Upper lobe of left lung (tissue), 6 donors: ENCODE measurements at regions not wholly inside any gene's neighbourhood (a gene's known extent, or its start where the extent isn't known, plus 50 kb on each side); places are given as distances from the start of the nearest gene placed in this dataset.
A peak's percentile ranks its signal among the peaks of the same experiment; 100 is the strongest.

Experiments used
- ATAC-seq, 2 donors: fragments of 200-7000 bp; cut with Tn5 transposase; one replicate each; pipeline ENCODE4 v1.9.1; 2022; ENCODE audit warnings: mild to moderate bottlenecking in 2 of 2, moderate library complexity in 2 of 2; ENCODE audit not compliant: low FRiP score in 2 of 2
- DNase-seq, 2 donors: peaks; one replicate each; pipeline ENCODE4 v3.0.0-alpha.2; 2019 to 2020
- H3K27ac ChIP-seq, 4 donors: fragments of 200-600 bp; sonication (generic); one replicate each; pipeline ENCODE4 v1.5.1; 2016 to 2019
- H3K27me3 ChIP-seq, 4 donors: fragments of 200-600 bp; sonication (generic); one replicate each; pipeline ENCODE4 v1.5.1; 2017 to 2019
- H3K36me3 ChIP-seq, 4 donors: fragments of 200-600 bp; sonication (generic); one replicate each; pipeline ENCODE4 v1.5.1; 2016 to 2019
- H3K4me1 ChIP-seq, 4 donors: fragments of 200-600 bp; sonication (generic); one replicate each; pipeline ENCODE4 v1.5.1; 2018 to 2019
- H3K4me3 ChIP-seq, 4 donors: fragments of 200-600 bp; sonication (generic); one replicate each; pipeline ENCODE4 v1.5.1; 2017 to 2019; ENCODE audit warnings: mild to moderate bottlenecking in 2 of 4, moderate library complexity in 1 of 4
- H3K9me3 ChIP-seq, 4 donors: fragments of 200-600 bp; sonication (generic); one replicate each; pipeline ENCODE4 v1.5.1; 2018 to 2019
- EP300 ChIP-seq, 4 donors: sonication (generic); formaldehyde crosslinking; IDR thresholded peaks; one replicate each; pipeline ENCODE4 v1.5.1; 2017; ENCODE audit warnings: antibody characterized with exemption in 4 of 4, control low read depth in 2 of 4
- POLR2A ChIP-seq, 4 donors: fragments of 450-650 bp; IDR thresholded peaks; one replicate each; pipeline ENCODE4 v1.5.1; 2016 to 2017; ENCODE audit warnings: antibody characterized with exemption in 4 of 4, mild to moderate bottlenecking in 2 of 4
- POLR2AphosphoS5 ChIP-seq, 2 donors: sonication (generic); formaldehyde crosslinking; IDR thresholded peaks; one replicate each; pipeline ENCODE4 v1.5.1; 2017; ENCODE audit warnings: antibody characterized with exemption in 2 of 2
- WGBS, 2 donors: methylation state at CpG; one replicate each; pipeline ENCODE4 v1.1.5; 2017 to 2018; 5-methylcytosine and 5-hydroxymethylcytosine counted together
- TF ChIP-seq, protein P1 (sequence below), 6 experiments: fragments of 450-650 bp in 4 of 6; fragments of 200-600 bp in 2 of 6; sonication (generic) in 2 of 6; IDR thresholded peaks; one replicate each; pipeline ENCODE4 v1.5.1; 2016 to 2019; ENCODE audit warnings: antibody characterized with exemption in 6 of 6
- donor health status: DM: no; HTN: no; CAD: no; lungs with moderate emphysema.
- donor health status: DM: no; HTN: yes; CAD: no; lungs with severe emphysema.

DNA sequence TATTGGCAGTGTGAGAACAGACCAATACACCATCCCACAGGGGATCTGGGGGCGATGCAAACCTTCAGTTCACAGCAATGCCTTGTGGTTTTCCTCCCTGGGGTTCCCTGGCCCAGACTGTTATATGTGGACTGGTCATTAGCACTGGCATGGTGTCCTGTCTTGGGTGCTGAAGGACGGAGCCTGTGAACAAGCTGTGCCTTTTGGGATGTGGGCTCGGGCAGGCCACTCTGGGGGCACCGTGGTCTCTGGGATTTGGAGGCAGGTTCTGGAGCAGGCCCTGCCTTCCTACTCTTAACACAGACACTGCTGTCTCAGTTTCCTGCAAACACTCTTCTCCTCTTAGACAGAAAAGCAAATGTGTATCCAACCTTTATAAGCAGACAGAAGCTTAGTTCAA lies 93.0 kb upstream of the ADRA2C start:
- H3K27ac ChIP-seq, result no peak overlapping the region
- H3K4me1 ChIP-seq, result peaks cover 0 to 17% (median 5%) of the 10 kb centered on the region in 4 donors
- DNase-seq (no peak), ATAC-seq (no peak)
- H3K36me3 ChIP-seq, result no peaks in the 10 kb centered on the region
- WGBS, 2 donors, result 75 to 86% methylated on average over 4 of the region's 4 CpGs
- H3K27me3 ChIP-seq, result no peaks in the 10 kb centered on the region
- H3K4me3 ChIP-seq, result no peak overlapping the region
- H3K9me3 ChIP-seq, result peaks cover 0 to 3% (median 0%) of the 10 kb centered on the region in 4 donors
- no peak for TF ChIP-seq POLR2A (IDR thresholded peaks at IDR 0.05)
- TF ChIP-seq, protein P1, sequence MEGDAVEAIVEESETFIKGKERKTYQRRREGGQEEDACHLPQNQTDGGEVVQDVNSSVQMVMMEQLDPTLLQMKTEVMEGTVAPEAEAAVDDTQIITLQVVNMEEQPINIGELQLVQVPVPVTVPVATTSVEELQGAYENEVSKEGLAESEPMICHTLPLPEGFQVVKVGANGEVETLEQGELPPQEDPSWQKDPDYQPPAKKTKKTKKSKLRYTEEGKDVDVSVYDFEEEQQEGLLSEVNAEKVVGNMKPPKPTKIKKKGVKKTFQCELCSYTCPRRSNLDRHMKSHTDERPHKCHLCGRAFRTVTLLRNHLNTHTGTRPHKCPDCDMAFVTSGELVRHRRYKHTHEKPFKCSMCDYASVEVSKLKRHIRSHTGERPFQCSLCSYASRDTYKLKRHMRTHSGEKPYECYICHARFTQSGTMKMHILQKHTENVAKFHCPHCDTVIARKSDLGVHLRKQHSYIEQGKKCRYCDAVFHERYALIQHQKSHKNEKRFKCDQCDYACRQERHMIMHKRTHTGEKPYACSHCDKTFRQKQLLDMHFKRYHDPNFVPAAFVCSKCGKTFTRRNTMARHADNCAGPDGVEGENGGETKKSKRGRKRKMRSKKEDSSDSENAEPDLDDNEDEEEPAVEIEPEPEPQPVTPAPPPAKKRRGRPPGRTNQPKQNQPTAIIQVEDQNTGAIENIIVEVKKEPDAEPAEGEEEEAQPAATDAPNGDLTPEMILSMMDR (IDR thresholded peaks at IDR 0.05), result no peak
- no peak for TF ChIP-seq EP300 (IDR thresholded peaks at IDR 0.05)
- TF ChIP-seq POLR2AphosphoS5 (IDR thresholded peaks at IDR 0.05), result no peak

DNA sequence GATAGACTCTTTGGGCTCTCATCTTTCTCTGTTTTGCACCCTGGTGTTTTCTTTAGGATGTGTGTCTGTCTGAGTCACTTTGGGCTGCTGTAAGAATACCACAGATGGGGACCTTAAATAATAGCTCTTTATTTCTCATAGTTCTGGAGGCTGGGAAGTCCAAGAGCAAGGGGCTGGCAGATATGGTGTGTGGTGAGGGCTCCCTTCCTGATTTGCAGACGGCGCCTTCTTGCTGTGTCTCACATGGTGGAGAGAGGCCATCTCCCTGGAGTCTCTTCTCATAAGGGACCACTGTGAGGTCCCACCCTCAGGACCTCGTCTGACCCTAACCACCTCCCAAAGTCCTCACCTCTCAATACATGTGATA lies 93.7 kb upstream of the ADRA2C start:
- Histone ChIP-seq H3K27ac (no peak overlapping the region), H3K27me3 (no peaks in the 10 kb centered on the region), H3K4me3 (no peak overlapping the region), H3K4me1 (peaks cover 0 to 17% (median 5%) of the 10 kb centered on the region in 4 donors), H3K9me3 (peaks cover 0 to 3% (median 1%) of the 10 kb centered on the region in 4 donors), H3K36me3 (no peaks in the 10 kb centered on the region)
- ATAC-seq (no peak), DNase-seq (no peak)
- no peak for TF ChIP-seq POLR2AphosphoS5 (IDR thresholded peaks at IDR 0.05)
- no peak for TF ChIP-seq POLR2A (IDR thresholded peaks at IDR 0.05)
- TF ChIP-seq, protein P1 (IDR thresholded peaks at IDR 0.05), result no peak
- TF ChIP-seq EP300 (IDR thresholded peaks at IDR 0.05), result no peak
- 83 to 95% methylated on average over 3 of the region's 3 CpGs for WGBS, 2 donors

DNA sequence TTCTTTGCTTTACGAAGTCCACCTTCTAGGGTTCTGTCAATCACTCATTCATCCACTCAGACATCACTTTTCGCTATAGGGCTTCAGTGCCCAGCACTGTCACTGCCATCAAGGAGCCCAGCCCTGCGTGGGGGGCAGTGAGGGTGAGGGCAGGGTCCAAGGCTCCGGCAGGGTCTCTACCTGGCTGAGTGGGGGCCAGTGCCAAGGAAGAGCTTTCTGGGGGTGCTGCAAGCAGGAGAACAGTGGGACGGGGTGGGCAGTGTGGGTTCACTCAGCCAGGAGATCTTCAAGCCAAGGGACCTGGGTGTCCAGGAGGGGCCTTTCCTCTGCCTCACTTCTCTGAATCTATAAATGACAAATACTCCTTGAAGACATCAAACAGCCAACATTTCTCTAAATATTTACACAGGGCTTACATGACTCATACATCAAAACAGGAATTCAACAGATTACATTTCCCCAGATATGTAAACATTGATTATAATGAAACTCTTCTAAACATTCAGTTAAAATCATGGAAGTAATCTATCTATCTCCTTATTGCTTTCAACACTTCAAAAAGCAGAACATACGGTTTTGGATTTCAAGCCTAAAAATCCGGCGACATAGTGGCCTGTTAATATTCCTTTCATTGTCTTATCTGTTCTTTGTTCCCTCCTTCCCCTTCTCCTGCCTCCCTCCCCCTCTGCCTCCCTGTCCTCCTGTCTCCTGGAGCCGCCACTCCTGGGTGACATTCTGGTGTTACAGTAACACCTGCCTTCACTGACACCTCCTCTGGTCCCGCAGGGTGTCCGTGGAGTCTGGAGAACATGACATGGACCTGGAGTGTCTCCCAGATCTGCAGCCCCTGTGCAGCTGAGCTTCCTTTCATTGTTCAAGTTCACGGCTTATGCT lies 94.4 kb upstream of the ADRA2C start:
- Histone ChIP-seq H3K9me3 (peaks cover 0 to 9% (median 8%) of the 10 kb centered on the region in 4 donors), H3K36me3 (no peaks in the 10 kb centered on the region), H3K27me3 (no peaks in the 10 kb centered on the region), H3K27ac (no peak overlapping the region), H3K4me1 (peaks cover 0 to 17% (median 5%) of the 10 kb centered on the region in 4 donors), H3K4me3 (no peak overlapping the region)
- 37 to 54% methylated on average over 11 to 12 of the region's 12 CpGs for WGBS, 2 donors
- TF ChIP-seq EP300 (IDR thresholded peaks at IDR 0.05) (no peak), POLR2A (IDR thresholded peaks at IDR 0.05) (no peak), POLR2AphosphoS5 (IDR thresholded peaks at IDR 0.05) (no peak)
- TF ChIP-seq, protein P1 (IDR thresholded peaks at IDR 0.05), result no peak
- no peak for DNase-seq
- no peak for ATAC-seq

DNA sequence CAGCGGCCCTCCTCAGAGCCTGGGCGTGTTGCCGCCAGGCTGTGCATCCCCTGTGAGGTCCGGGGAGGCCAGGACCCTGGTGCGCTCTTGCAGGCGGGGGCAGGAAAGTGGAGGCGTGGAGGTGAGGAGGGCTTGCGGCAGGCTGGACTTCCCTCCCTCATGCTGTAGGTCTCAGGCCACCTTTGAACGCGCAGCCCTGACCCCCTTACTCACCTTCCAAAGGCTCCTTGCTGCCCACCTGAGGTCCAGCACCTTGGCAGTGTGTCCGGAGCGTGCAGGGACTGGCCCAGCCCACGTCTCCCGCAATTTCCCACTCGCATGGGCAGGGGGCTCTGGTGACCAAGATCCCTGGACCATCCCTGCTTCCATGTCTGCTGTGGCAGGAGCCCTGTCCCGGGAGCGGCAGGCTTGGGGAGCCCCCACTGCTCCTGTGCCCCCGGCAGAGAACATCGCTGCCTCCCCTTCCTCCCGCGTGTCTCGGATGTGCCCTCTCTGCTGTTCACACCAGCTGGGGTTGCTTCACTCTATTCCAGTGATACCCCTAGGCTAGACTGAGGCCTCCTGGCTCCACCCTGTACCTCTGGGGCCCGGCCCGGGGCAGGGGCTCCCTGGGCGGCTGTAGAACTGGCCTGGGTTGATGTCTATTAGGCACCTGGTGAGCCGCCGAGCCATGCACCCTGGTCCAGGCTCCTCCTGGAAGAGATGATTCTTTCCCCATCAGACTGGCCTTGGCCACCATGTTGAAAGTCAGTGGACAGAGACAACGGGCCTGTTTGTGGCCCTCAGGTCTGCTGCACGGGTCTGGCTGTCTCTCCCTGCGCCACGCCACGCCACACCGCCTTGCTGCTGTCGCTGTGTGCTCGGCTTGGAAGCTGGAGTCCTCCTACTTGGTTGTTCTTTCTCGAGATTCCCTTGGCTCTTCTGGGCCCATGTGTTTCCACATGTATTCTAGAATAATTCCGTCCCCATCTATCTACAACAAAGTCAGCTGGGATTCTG lies 95.4 kb upstream of the ADRA2C start:
- TF ChIP-seq, protein P1 (IDR thresholded peaks at IDR 0.05), result no peak
- TF ChIP-seq POLR2A (IDR thresholded peaks at IDR 0.05) (no peak), POLR2AphosphoS5 (IDR thresholded peaks at IDR 0.05) (no peak), EP300 (IDR thresholded peaks at IDR 0.05) (no peak)

More for the DNA sequence above, 95.4 kb upstream of the ADRA2C start:
- Histone ChIP-seq H3K27me3 (no peaks in the 10 kb centered on the region), H3K27ac (no peak overlapping the region), H3K9me3 (peaks cover 0 to 12% (median 9%) of the 10 kb centered on the region in 4 donors), H3K4me3 (no peak overlapping the region), H3K36me3 (no peaks in the 10 kb centered on the region), H3K4me1 (peaks cover 0 to 17% (median 5%) of the 10 kb centered on the region in 4 donors)
- no peak for ATAC-seq
- WGBS, 2 donors, result 92 to 95% methylated on average over 33 to 34 of the region's 37 CpGs
- DNase-seq, result peak in 1 of 2 donors; percentile 66
